Naive thymus-derived CD4-positive, alpha-beta T cell (primary cell): ENCODE measurements at regions not wholly inside any gene's neighbourhood (a gene's known extent, or its start where the extent isn't known, plus 50 kb on each side); places are given as distances from the start of the nearest gene placed in this dataset.
"Not testable (repeated sequence)": the region's sequence is repeated elsewhere in the genome, so short reads cannot be mapped to it uniquely, and the experiment has no call there.

Source experiments
- ATAC-seq: fragments of 150-1000 bp; cut with Tn5 transposase; 2 replicates; pipeline ENCODE4 v1.10.0; 2021; ENCODE audit warnings: mild to moderate bottlenecking, moderate library complexity
- CTCF ChIA-PET: fragments of 350-600 bp; sonication (Branson Sonifier 250); formaldehyde crosslinking; loops from one replicate; lab custom pipeline; 2021; ENCODE audit warnings: antibody characterized with exemption; lab: Charles Lee
- POLR2A ChIA-PET: fragments of 350-600 bp; sonication (Branson Sonifier 250); formaldehyde crosslinking; loops from one replicate; lab custom pipeline; 2021; ENCODE audit warnings: antibody characterized with exemption, inconsistent platforms; lab: Charles Lee
- DNase-seq, 9 donors: peaks; one replicate each; pipeline versions ENCODE4 v3.0.0 to v3.0.0-alpha.2; 2020 to 2022; ENCODE audit warnings: mixed read lengths in 1 of 9
- H3K27ac ChIP-seq: one replicate; pipeline ENCODE4 v1.7.0; 2013; ENCODE audit warnings: mild to moderate bottlenecking, low read depth, low read length, moderate library complexity
- H3K27me3 ChIP-seq, 2 donors: one replicate each; pipeline ENCODE4 v1.7.0; 2013; ENCODE audit warnings: low read length in 2 of 2, mild to moderate bottlenecking in 2 of 2, moderate library complexity in 2 of 2; ENCODE audit not compliant: control insufficient read depth in 2 of 2, insufficient read depth in 2 of 2
- H3K36me3 ChIP-seq, 3 experiments: 1 replicate in 2 of 3; 2 replicates in 1 of 3; pipeline ENCODE4 v1.7.0; 2013; ENCODE audit warnings: low read length in 3 of 3, mild to moderate bottlenecking in 3 of 3, moderate library complexity in 1 of 3; ENCODE audit not compliant: insufficient read depth in 3 of 3, control insufficient read depth in 2 of 3
- H3K4me1 ChIP-seq, 2 donors: one replicate each; pipeline ENCODE4 v1.7.0; 2013; ENCODE audit warnings: low read length in 2 of 2, mild to moderate bottlenecking in 2 of 2, moderate library complexity in 1 of 2; ENCODE audit not compliant: control insufficient read depth in 2 of 2, insufficient read depth in 2 of 2
- H3K4me3 ChIP-seq: 2 replicates; pipeline ENCODE4 v1.7.0; 2013; ENCODE audit warnings: mild to moderate bottlenecking, low read length
- H3K9me3 ChIP-seq, 3 experiments: 1 replicate in 2 of 3; 2 replicates in 1 of 3; pipeline ENCODE4 v1.7.0; 2013; ENCODE audit warnings: low read length in 3 of 3; ENCODE audit not compliant: control insufficient read depth in 2 of 3
- H3K27ac Mint-ChIP-seq, 9 donors: one replicate each; pipeline ENCODE4 v1.8.0; 2020 to 2022; ENCODE audit warnings: mixed read lengths in 9 of 9, mild to moderate bottlenecking in 8 of 9, moderate library complexity in 5 of 9, inconsistent platforms in 2 of 9
- H3K27me3 Mint-ChIP-seq, 5 donors: one replicate each; pipeline ENCODE4 v1.8.0; 2021 to 2022; ENCODE audit warnings: mixed read lengths in 5 of 5, mild to moderate bottlenecking in 1 of 5
- H3K36me3 Mint-ChIP-seq, 5 donors: one replicate each; pipeline ENCODE4 v1.8.0; 2020 to 2022; ENCODE audit warnings: mixed read lengths in 5 of 5, mild to moderate bottlenecking in 3 of 5, inconsistent platforms in 1 of 5
- H3K4me1 Mint-ChIP-seq, 7 donors: one replicate each; pipeline ENCODE4 v1.8.0; 2020 to 2022; ENCODE audit warnings: mixed read lengths in 7 of 7, mild to moderate bottlenecking in 3 of 7, inconsistent platforms in 1 of 7
- H3K4me3 Mint-ChIP-seq, 10 donors: one replicate each; pipeline ENCODE4 v1.8.0; 2020 to 2022; ENCODE audit warnings: mild to moderate bottlenecking in 10 of 10, mixed read lengths in 10 of 10, moderate library complexity in 6 of 10, inconsistent platforms in 2 of 10
- H3K9me3 Mint-ChIP-seq, 11 donors: one replicate each; pipeline ENCODE4 v1.8.0; 2020 to 2022; ENCODE audit warnings: mixed read lengths in 11 of 11, mild to moderate bottlenecking in 4 of 11, inconsistent platforms in 1 of 11, moderate library complexity in 1 of 11
- intact Hi-C, 2 donors: fragments of 100-400 bp; cut with micrococcal nuclease; formaldehyde crosslinking; loops; one replicate each; pipeline ENCODE4 v1.15.1; 2023

DNA sequence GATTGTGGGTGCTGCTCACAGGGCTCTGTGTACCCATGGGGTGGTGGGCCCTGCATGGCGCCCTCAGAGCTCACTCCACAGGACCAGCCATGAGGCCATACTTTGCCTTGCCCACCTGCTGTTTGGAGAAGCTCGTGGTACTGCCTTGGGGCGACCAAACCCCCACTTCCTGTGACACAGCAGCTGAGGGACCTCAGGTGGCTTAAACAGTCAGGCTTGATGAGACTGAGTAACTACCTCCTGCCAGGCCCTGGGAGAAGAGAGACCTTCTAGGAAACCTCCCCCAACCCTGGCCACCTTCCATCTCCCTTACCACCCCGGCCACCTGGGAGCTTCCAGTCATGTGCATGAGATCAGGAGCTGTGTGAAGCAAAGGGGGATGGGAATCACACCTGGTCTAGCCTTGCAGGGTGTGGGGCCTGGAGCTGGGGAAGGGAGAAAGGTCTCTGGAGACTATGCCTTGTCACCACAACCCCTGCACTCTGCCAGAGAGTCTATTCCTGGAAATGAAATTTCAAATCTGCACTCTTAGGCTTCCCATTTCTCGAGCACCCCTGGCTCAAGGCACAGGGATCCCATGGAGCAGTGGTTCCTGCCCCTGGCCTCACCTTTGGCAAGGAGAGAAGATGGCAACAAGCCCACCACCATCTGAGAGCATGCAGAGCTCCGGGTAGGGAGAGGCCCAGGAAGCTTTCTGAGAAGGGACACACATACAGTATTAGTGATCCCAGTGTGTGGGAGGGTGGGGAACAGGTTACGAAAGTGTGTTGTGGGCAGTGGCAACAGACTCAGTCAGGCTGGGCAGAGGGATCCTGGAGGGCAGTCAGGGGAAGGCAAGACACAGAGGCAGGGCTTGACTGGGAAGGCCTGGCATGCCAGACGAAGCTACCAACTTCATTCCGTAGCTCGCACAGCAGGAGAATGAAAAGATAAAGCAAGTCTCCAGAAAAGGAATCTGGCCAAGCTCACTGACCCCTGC lies 125.0 kb downstream of the URI1 start:
- Histone ChIP-seq H3K36me3 (no peaks in the 10 kb centered on the region), H3K4me1 (no peaks in the 10 kb centered on the region), H3K9me3 (no peaks in the 10 kb centered on the region), H3K27ac (no peak overlapping the region), H3K4me3 (no peak overlapping the region), H3K27me3 (no peaks in the 10 kb centered on the region)
- DNase-seq (no peak), ATAC-seq (no peak)
- H3K4me3 Mint-ChIP-seq = no peak overlapping the region
- peaks cover 0 to 5% (median 0%) of the 10 kb centered on the region in 11 donors for H3K9me3 Mint-ChIP-seq
- ChIA-PET CTCF (no interaction called here), POLR2A (no interaction called here)
- H3K27ac Mint-ChIP-seq = no peak overlapping the region
- H3K36me3 Mint-ChIP-seq = peaks cover 0 to 5% (median 0%) of the 10 kb centered on the region in 5 donors
- no peaks in the 10 kb centered on the region for H3K4me1 Mint-ChIP-seq
- intact Hi-C loops = no loop called here
- peaks cover 0 to 14% (median 0%) of the 10 kb centered on the region in 5 donors for H3K27me3 Mint-ChIP-seq

DNA sequence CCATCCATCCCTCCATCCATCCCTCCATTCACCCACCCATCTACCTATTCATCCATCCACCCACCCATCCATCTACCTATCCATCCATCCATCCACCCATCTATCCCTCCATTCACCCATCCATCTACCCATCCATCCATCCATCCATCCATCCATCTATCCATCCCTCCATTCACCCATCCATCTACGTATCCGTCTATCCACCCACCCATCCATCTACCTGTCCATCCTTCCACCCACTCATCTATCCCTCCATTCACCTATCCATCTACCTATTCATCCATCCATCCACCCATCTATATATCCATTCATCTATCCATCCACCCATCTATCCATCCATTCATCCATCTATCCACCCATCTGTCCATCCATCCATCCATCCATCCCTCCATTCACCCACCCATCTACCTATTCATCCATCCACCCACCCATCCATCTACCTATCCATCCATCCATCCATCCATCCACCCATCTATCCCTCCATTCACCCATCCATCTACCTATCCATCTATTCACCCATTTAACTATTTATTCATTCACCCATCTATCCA lies 126.0 kb downstream of the URI1 start:
- POLR2A ChIA-PET, H3K4me1 ChIP-seq, ATAC-seq, H3K27me3 ChIP-seq, H3K36me3 Mint-ChIP-seq, H3K4me3 Mint-ChIP-seq, intact Hi-C loops, H3K36me3 ChIP-seq, H3K9me3 ChIP-seq, H3K9me3 Mint-ChIP-seq, CTCF ChIA-PET, DNase-seq, H3K4me3 ChIP-seq, H3K27ac ChIP-seq, H3K27ac Mint-ChIP-seq, H3K4me1 Mint-ChIP-seq: not testable (repeated sequence)
- H3K27me3 Mint-ChIP-seq = peaks cover 0 to 12% (median 0%) of the 10 kb centered on the region in 5 donors

DNA sequence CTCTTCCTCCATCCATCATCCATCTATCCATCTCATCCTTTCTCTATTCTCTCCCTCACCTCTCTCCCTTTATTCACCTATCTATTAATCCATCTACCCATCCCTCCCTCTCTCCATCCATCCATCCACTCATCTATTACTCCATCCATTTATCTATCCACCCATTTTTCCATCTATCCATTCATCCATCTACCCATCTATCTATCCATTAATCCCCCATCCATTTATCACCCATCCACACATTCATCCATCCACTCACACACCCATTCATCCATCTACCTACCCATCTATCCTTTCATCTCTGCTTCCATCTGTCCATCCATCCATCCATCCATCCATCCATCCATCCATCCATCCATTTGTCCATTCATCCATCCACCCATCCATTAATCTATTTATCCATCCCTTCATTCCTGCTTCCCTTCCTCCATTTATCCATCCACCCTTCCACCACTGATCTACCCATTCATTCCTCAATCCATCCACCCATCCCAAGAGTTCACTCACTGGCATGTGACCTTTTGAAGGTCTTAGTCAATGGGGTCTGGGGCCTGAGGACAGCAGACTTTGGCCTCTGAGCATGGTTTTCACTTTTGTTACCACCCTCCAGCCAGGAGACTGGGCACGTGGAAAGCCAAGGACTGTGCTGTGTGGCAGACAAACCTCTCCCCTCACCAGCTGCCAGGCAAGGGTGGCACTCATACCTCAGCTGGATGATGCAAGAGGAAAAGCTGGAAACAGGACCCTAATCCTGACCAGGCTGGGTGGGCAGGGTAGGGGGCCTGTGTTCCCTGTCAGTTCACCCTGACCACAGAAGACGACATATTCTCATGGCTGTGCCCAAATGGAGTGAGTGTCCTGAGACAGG lies 126.7 kb downstream of the URI1 start:
- H3K9me3 Mint-ChIP-seq = peaks cover 0 to 5% (median 0%) of the 10 kb centered on the region in 11 donors

DNA sequence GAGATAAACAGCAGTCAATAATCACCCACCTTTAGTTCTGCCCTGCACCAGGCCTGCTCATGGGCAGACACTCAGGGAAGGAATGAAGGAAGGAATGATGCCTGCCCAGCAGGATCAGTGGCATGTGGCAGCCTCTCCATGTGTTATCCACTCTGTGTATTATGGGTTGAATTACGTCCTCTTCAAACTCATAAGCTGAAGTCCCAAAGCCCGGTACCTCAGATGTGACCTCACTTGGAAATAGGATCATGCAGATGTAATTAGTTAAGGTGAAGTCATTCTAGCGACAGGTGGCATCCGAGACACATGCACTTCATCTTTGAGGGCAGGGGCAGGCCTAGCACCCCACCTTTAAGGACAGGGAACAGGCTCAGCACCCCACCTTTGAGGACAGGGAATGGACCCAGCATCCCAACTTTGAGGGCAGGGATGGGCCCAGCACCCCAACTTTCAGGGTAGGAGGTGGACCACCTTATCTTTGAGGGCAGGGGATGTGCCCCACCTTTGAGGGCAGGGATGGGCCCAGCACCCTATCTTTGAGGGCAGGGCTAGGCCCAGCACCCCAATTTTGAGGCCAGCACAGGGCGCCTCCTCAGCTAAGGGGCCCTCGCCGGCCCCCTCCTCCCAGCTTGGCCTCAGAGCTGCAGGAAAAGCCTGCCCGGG lies 127.6 kb downstream of the URI1 start:
- Mint-ChIP-seq H3K27me3 (peaks cover 0 to 12% (median 0%) of the 10 kb centered on the region in 5 donors), H3K9me3 (peaks cover 0 to 5% (median 0%) of the 10 kb centered on the region in 11 donors), H3K27ac (no peak overlapping the region), H3K4me3 (no peak overlapping the region), H3K4me1 (no peaks in the 10 kb centered on the region), H3K36me3 (peaks cover 0 to 5% (median 0%) of the 10 kb centered on the region in 5 donors)
- no peak for DNase-seq
- CTCF ChIA-PET = no interaction called here
- no peaks in the 10 kb centered on the region for H3K36me3 ChIP-seq
- no peak overlapping the region for H3K4me3 ChIP-seq
- H3K27ac ChIP-seq = no peak overlapping the region
- no peaks in the 10 kb centered on the region for H3K27me3 ChIP-seq
- POLR2A ChIA-PET = no interaction called here
- H3K9me3 ChIP-seq = no peaks in the 10 kb centered on the region
- no peak for ATAC-seq
- H3K4me1 ChIP-seq = no peaks in the 10 kb centered on the region
- intact Hi-C loops = no loop called here

More for the DNA sequence above, 126.7 kb downstream of the URI1 start:
- peaks cover 0 to 5% (median 0%) of the 10 kb centered on the region in 5 donors for H3K36me3 Mint-ChIP-seq
- H3K4me1 Mint-ChIP-seq = no peaks in the 10 kb centered on the region
- H3K9me3 ChIP-seq = no peaks in the 10 kb centered on the region
- H3K27me3 Mint-ChIP-seq = peaks cover 0 to 12% (median 0%) of the 10 kb centered on the region in 5 donors
- no peaks in the 10 kb centered on the region for H3K36me3 ChIP-seq
- no peak overlapping the region for H3K4me3 ChIP-seq
- DNase-seq = no peak
- intact Hi-C loops = no loop called here
- ATAC-seq = no peak
- H3K27ac Mint-ChIP-seq = no peak overlapping the region
- ChIA-PET POLR2A (no interaction called here), CTCF (no interaction called here)
- no peaks in the 10 kb centered on the region for H3K27me3 ChIP-seq
- no peak overlapping the region for H3K27ac ChIP-seq
- no peak overlapping the region for H3K4me3 Mint-ChIP-seq
- H3K4me1 ChIP-seq = no peaks in the 10 kb centered on the region

DNA sequence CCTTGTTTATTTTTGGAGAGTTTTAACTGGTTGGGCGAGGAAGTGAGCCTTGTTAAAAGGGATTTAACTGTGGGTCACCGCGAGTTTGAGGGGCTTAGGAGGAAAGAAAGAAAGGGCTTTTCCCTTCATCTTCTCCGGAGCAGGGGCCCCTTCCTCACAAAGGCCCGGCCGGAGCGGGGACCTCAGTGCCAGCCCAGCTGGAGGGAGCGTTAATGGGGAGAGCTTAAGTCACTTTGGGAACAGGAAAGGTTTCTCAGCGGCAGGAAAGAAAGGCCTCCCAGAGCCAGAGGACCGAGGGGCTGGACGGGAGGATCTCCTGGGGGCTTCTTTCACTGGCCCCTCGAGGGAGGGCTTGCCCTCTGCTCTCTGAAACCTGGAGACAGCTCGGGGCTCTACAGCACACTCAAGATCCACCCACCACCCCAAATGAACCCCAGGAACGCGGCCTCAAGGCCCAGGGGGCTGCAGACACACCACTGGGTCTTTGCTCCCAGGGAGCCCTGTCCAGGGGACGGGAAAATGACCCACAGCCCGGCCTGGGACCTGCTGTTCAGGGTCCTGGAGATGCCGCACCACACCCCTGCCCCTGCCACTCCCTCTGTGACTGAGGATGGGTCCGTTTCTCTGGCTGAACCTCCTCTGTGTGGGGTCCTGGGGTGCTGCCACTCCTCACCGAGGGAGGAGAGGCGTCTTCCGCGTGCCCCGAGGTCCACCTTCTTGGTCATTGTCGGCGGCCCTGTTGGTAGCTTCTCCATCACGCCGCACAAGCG lies 128.3 kb downstream of the URI1 start:
- no peak overlapping the region for H3K4me3 ChIP-seq
- no peak overlapping the region for H3K27ac ChIP-seq
- Mint-ChIP-seq H3K36me3 (peaks cover 0 to 5% (median 0%) of the 10 kb centered on the region in 5 donors), H3K27me3 (peaks cover 0 to 8% (median 0%) of the 10 kb centered on the region in 5 donors), H3K27ac (no peak overlapping the region), H3K9me3 (peaks cover 0 to 5% (median 0%) of the 10 kb centered on the region in 11 donors), H3K4me3 (no peak overlapping the region), H3K4me1 (no peaks in the 10 kb centered on the region)
- H3K36me3 ChIP-seq = no peaks in the 10 kb centered on the region
- DNase-seq (no peak), ATAC-seq (no peak)
- H3K9me3 ChIP-seq = no peaks in the 10 kb centered on the region
- CTCF ChIA-PET = no interaction called here
- no peaks in the 10 kb centered on the region for H3K4me1 ChIP-seq
- H3K27me3 ChIP-seq = no peaks in the 10 kb centered on the region
- intact Hi-C loops = no loop called here
- POLR2A ChIA-PET = no interaction called here
